Psoas muscle (tissue), 7 donors: ENCODE measurements at regions not wholly inside any gene's neighbourhood (a gene's known extent, or its start where the extent isn't known, plus 50 kb on each side); places are given as distances from the start of the nearest gene placed in this dataset.
"Not testable (repeated sequence)": the region's sequence is repeated elsewhere in the genome, so short reads cannot be mapped to it uniquely, and the experiment has no call there.

Experiments used
- ATAC-seq, 4 donors: fragments of 200-7000 bp; cut with Tn5 transposase; one replicate each; pipeline ENCODE4 v1.9.1; 2020; ENCODE audit warnings: moderate library complexity in 3 of 4, mild to moderate bottlenecking in 2 of 4
- DNase-seq, 2 donors: peaks; one replicate each; pipeline ENCODE4 v3.0.0-alpha.2; 2020
- H3K27ac ChIP-seq: fragments of 200-600 bp; one replicate; pipeline ENCODE4 v1.8.0; 2022
- H3K27me3 ChIP-seq, 3 donors: fragments of 200-600 bp in 1 of 3; one replicate each; pipeline versions ENCODE4 v1.6.1 to v1.8.0; 2013 to 2022; ENCODE audit warnings: low read length in 2 of 3, mild to moderate bottlenecking in 2 of 3, moderate library complexity in 1 of 3; ENCODE audit not compliant: insufficient read depth in 3 of 3
- H3K36me3 ChIP-seq, 2 donors: fragments of 200-600 bp in 1 of 2; one replicate each; pipeline versions ENCODE4 v1.6.1 to v1.8.0; 2013 to 2022; ENCODE audit warnings: low read depth in 1 of 2, mild to moderate bottlenecking in 1 of 2, moderate library complexity in 1 of 2; ENCODE audit not compliant: insufficient read depth in 1 of 2
- H3K4me1 ChIP-seq: fragments of 200-600 bp; one replicate; pipeline ENCODE4 v1.8.0; 2022
- H3K4me3 ChIP-seq: fragments of 200-600 bp; one replicate; pipeline ENCODE4 v1.8.0; 2022; ENCODE audit warnings: mild to moderate bottlenecking
- H3K9me3 ChIP-seq: fragments of 200-600 bp; one replicate; pipeline ENCODE4 v1.8.0; 2022
- WGBS, 3 donors: extraction: QIAGEN DNeasy Blood & Tissue Kit; methylation state at CpG; one replicate each; pipeline versions ENCODE4 v1.1.6 to v1.1.7; 2013; 5-methylcytosine and 5-hydroxymethylcytosine counted together
- intact Hi-C, 2 donors: fragments of 100-400 bp; cut with DNase I; formaldehyde crosslinking; loops; one replicate each; pipeline versions ENCODE4 v1.11.0 to v1.14.2; 2022
- TF ChIP-seq, protein P1 (sequence below): fragments of 200-600 bp; IDR thresholded peaks from one replicate; pipeline ENCODE4 v1.8.0; 2022; ENCODE audit warnings: antibody characterized with exemption
- donor health status: healthy with polysubstance abuse.
- donor health status: DM: no; HTN: no; CAD: no; lungs with moderate emphysema.
- donor health status: Bipolar disorder and iron deficiency.
- donor health status: healthy.
- donor health status: DM: yes; HTN: yes; CAD: no.
- donor health status: DM: no; HTN: no; CAD: no.
- donor health status: DM: yes; HTN: yes; CAD: no.

DNA sequence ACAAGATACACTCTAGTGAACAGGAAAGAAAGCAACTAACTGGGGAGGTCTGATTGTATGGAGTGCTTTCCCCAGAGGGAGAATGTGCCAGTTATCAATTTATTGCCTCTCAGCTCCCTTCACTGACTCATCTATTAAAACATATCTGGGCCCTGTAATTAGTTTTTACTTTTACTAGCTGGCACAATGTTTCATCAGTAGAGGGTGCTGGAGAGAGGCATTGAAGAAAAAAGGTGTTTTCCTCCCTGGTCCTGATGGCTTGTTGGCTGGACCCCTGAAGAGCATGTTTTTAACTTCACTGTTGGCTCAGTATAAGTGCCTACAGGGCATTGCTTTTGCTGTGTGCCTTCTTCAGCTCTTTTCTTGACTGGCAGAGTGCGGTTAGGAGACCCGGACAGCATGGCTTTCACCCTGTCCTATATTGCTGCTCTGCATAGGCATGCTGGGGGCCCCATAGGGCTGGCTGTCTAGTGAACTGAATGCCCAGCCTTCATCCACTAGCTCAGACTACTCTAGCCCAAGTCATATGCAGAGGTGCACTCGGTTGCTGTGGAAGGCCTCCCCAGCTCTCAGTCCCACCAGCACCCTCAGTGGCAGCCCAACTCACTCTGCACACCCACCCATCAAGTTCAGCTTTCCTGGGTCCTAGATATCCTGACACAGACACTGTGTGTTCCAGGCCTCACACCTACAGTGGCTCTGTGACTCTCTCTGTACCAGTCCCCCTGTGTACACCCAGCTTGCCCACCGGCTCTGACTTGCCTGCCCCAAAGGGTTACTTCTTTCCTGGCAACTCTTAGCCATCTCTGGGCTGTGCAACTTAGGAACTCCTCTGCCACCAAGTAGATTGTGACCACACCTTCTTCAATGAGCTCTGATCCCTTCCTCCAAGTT, 62.3 kb upstream of the ACYP2 start:
- Histone ChIP-seq H3K36me3 (peaks cover 0 to 14% of the 10 kb centered on the region in 2 donors), H3K4me1 (no peaks in the 10 kb centered on the region), H3K27me3 (no peaks in the 10 kb centered on the region), H3K27ac (no peak overlapping the region), H3K9me3 (no peaks in the 10 kb centered on the region), H3K4me3 (no peak overlapping the region)
- WGBS, 3 donors = 95 to 98% (median 96%) methylated on average over 4 of the region's 4 CpGs
- ATAC-seq = no peak
- intact Hi-C loops = no loop called here
- TF ChIP-seq, protein P1, sequence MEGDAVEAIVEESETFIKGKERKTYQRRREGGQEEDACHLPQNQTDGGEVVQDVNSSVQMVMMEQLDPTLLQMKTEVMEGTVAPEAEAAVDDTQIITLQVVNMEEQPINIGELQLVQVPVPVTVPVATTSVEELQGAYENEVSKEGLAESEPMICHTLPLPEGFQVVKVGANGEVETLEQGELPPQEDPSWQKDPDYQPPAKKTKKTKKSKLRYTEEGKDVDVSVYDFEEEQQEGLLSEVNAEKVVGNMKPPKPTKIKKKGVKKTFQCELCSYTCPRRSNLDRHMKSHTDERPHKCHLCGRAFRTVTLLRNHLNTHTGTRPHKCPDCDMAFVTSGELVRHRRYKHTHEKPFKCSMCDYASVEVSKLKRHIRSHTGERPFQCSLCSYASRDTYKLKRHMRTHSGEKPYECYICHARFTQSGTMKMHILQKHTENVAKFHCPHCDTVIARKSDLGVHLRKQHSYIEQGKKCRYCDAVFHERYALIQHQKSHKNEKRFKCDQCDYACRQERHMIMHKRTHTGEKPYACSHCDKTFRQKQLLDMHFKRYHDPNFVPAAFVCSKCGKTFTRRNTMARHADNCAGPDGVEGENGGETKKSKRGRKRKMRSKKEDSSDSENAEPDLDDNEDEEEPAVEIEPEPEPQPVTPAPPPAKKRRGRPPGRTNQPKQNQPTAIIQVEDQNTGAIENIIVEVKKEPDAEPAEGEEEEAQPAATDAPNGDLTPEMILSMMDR = no peak
- DNase-seq = no peak

DNA sequence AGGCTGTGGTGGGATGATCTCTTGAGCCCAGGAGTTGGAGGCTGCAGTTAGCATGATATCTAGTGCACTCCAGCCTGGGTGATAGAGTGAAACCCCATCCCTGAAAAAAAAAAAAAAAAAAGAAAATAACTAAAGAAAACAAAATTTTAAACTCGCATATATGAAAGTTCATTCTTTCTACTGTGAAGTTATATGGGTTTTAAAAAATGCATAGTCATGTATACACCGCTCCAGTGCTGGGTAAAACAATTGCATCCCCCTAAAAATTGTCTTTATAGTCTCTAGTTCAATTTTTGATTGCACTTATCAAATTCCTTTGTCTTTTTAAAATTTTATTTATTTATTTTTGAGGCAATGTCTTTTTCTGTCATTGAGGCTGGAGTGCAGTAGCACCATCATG, 65.0 kb upstream of the ACYP2 start:
- intact Hi-C loops = no loop called here
- H3K27me3 ChIP-seq = no peaks in the 10 kb centered on the region
- WGBS, 3 donors = 74 to 97% (median 97%) methylated on average over 2 of the region's 2 CpGs
- H3K4me1 ChIP-seq = no peaks in the 10 kb centered on the region
- no peak overlapping the region for H3K4me3 ChIP-seq
- no peaks in the 10 kb centered on the region for H3K9me3 ChIP-seq
- H3K36me3 ChIP-seq = peaks cover 0 to 14% of the 10 kb centered on the region in 2 donors
- no peak overlapping the region for H3K27ac ChIP-seq
- TF ChIP-seq, protein P1 = no peak
- ATAC-seq = no peak
- DNase-seq = no peak

DNA sequence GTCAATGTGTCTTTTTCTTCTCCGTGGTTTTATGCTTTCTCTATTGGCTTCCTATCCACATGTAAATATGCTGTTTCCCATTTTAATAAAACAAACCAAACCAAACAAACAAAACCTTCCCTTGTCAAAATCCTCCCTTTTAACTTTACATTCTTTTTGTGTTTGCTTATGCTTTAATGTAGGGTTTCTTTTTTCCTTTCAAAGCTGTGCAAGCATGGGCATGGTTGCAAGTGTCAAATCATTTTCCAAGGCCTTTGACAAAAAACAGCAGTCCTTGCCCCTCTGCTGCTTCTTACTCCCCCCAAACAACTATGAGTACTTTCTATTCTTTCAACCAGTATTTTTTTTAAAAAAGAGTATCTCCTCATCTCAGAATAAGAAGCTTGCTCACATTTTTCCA, 66.0 kb upstream of the ACYP2 start:
- Histone ChIP-seq H3K36me3 (peaks cover 0 to 14% of the 10 kb centered on the region in 2 donors), H3K27me3 (no peaks in the 10 kb centered on the region), H3K9me3 (no peaks in the 10 kb centered on the region), H3K27ac (no peak overlapping the region), H3K4me1 (no peaks in the 10 kb centered on the region), H3K4me3 (no peak overlapping the region)
- TF ChIP-seq, protein P1 = no peak
- ATAC-seq (no peak), DNase-seq (no peak)
- 91 to 100% (median 100%) methylated on average over 1 of the region's 1 CpG for WGBS, 3 donors
- intact Hi-C loops = loop anchor here in 1 of 2 donors (10.0 kb wide), 1 partner anchor 75 kb away; the partner anchor contains the start of gene PSME4

DNA sequence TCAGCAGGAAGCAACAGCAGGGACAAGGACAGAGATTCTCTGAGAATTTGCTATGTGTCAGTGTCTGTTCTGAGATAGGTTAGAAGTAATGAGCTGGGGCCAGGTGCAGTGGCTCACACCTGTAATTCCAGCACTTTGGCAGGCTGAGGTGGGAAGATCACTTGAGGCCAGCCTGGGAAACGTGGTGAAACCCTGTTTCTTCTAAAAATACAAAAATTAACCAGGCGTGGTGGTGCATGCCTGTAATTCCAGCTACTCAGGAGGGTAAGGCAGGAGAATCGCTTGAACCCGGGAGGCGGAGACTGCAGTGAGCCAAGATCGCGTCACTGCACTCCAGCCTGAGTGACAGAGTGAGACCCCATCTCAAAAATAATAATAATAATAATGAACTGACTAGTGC, 66.5 kb upstream of the ACYP2 start:
- peaks cover 0 to 14% of the 10 kb centered on the region in 2 donors for H3K36me3 ChIP-seq
- not testable (repeated sequence) for H3K27me3 ChIP-seq, H3K4me3 ChIP-seq, DNase-seq, H3K9me3 ChIP-seq, ATAC-seq, H3K4me1 ChIP-seq, H3K27ac ChIP-seq
- intact Hi-C loops = loop anchor here in 1 of 2 donors (10.0 kb wide), 1 partner anchor 74 kb away; the partner anchor contains the start of gene PSME4
- WGBS, 3 donors = 82 to 88% (median 86%) methylated on average over 7 of the region's 7 CpGs

DNA sequence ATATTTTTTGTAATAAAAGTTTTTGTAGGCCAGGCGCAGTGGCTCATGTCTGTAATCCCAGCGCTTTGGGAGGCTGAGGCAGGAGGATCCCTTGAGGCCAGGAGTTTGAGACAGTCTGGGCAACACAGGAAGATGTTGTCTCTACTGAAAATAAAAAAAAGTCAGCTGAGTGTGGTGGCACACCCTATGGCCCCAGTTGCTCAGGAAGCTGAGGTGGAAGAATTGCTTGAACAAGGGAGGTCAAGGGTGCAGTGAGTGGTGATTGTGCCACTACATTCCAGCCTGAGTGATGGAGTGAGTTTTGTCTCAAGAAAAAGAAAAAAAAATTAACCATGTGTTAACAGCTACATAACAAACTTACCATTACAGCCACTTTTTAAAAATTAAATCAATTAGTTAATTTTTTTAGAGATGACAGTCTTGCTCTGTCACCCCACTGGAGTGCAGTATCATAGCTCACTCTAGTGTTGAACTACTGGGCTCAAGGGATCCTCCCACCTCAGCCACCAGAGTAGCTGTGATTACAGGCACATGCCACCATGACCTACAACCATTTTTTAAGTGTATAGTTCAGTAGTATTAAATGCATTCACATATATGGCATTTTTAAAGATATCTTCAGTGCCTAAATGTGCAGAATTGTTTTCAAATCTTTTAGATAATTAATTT, 67.2 kb upstream of the ACYP2 start:
- Histone ChIP-seq H3K36me3 (peaks cover 0 to 14% of the 10 kb centered on the region in 2 donors), H3K9me3 (no peaks in the 10 kb centered on the region), H3K4me1 (peaks cover 10% of the 10 kb centered on the region), H3K27ac (no peak overlapping the region), H3K4me3 (no peak overlapping the region), H3K27me3 (no peaks in the 10 kb centered on the region)
- no peak for DNase-seq
- intact Hi-C loops = loop anchor here in 1 of 2 donors (10.0 kb wide), 1 partner anchor 73 kb away; the partner anchor contains the start of gene PSME4
- WGBS, 3 donors = 96 to 98% (median 98%) methylated on average over 2 of the region's 2 CpGs
- TF ChIP-seq, protein P1 = no peak
- no peak for ATAC-seq
